ENCODE measurements at regions not wholly inside any gene's neighbourhood (a gene's known extent, or its start where the extent isn't known, plus 50 kb on each side); places are given as distances from the start of the nearest gene placed in this dataset. TPM values are rescaled to one million over a fixed set of nuclear protein-coding genes. Genes with fewer than 3 reads are reported as not detected.

DNA sequence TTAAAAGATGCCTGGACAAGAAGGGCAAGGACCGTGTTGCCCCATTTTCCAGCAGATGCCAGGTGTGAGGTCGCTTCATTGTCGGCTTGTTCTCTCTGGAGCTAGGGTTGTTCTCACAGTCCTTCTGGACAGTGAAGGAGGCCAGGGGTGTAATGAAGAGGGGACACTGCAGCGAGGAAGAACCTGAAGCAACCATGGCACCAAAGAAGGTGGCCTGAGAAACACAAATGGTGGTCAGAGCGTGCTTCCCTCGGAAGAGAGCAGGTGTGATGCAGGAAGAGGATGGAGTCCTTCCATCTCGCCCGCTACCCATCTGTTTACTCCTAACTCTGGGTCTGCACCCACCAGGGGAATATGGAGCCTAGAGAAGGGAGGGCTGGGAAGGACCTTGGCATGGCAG, 50.3 kb upstream of the TWIST2 start:
- ChIA-PET POLR2A (no interaction called here), CTCF (no interaction called here)
- Histone ChIP-seq H3K4me3 (ENCODE audit: low read depth, low read length) (no peak overlapping the region), H3K27me3 (ENCODE audit: control insufficient read depth, insufficient read depth, low read length) (peaks cover 7% of the 10 kb centered on the region), H3K36me3 (ENCODE audit: control insufficient read depth, insufficient read depth, low read length) (no peaks in the 10 kb centered on the region)
- no peak for DNase-seq (ENCODE audit: low read depth)
- TF ChIP-seq, protein P1, sequence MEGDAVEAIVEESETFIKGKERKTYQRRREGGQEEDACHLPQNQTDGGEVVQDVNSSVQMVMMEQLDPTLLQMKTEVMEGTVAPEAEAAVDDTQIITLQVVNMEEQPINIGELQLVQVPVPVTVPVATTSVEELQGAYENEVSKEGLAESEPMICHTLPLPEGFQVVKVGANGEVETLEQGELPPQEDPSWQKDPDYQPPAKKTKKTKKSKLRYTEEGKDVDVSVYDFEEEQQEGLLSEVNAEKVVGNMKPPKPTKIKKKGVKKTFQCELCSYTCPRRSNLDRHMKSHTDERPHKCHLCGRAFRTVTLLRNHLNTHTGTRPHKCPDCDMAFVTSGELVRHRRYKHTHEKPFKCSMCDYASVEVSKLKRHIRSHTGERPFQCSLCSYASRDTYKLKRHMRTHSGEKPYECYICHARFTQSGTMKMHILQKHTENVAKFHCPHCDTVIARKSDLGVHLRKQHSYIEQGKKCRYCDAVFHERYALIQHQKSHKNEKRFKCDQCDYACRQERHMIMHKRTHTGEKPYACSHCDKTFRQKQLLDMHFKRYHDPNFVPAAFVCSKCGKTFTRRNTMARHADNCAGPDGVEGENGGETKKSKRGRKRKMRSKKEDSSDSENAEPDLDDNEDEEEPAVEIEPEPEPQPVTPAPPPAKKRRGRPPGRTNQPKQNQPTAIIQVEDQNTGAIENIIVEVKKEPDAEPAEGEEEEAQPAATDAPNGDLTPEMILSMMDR (IDR thresholded peaks at IDR 0.05; ENCODE audit: insufficient read depth, low read depth, low read length) = no peak

Small RNAs in the stretch of these regions (small RNA-seq; reads per million reads assigned to genes)
- gene AC113618.1 (ENCODE audit: insufficient read length, low read depth, low replicate concordance) = not detected

Measured in BJ (cell line).